ENCODE measurements at regions not wholly inside any gene's neighbourhood (a gene's known extent, or its start where the extent isn't known, plus 50 kb on each side); places are given as distances from the start of the nearest gene placed in this dataset.

- DNase-seq (ENCODE audit: extremely low spot score, unreplicated experiment) = no peak
- TF ChIP-seq CTCF (IDR thresholded peaks at IDR 0.05) = no peak
Observed at GRCh38 chr4:57373991-57374390, 263.8 kb upstream of the IGFBP7 start.

GRCh38 chr4:57371671-57372070 is 261.5 kb upstream of the IGFBP7 start:
- Mint-ChIP-seq H3K27ac (ENCODE audit: unreplicated experiment) (no peak overlapping the region), H3K4me3 (ENCODE audit: unreplicated experiment) (no peak overlapping the region), H3K36me3 (ENCODE audit: unreplicated experiment) (no peaks in the 10 kb centered on the region), H3K4me1 (ENCODE audit: unreplicated experiment) (no peaks in the 10 kb centered on the region), H3K27me3 (ENCODE audit: unreplicated experiment) (peaks cover 4% of the 10 kb centered on the region), H3K9me3 (ENCODE audit: unreplicated experiment) (no peaks in the 10 kb centered on the region)
- no peak for DNase-seq (ENCODE audit: extremely low spot score, unreplicated experiment)
- no peak for TF ChIP-seq CTCF (IDR thresholded peaks at IDR 0.05)

More at GRCh38 chr4:57373991-57374390, 263.8 kb upstream of the IGFBP7 start:
- H3K36me3 Mint-ChIP-seq (ENCODE audit: unreplicated experiment) = no peaks in the 10 kb centered on the region
- H3K4me3 Mint-ChIP-seq (ENCODE audit: unreplicated experiment) = no peak overlapping the region
- H3K9me3 Mint-ChIP-seq (ENCODE audit: unreplicated experiment) = no peaks in the 10 kb centered on the region
- peaks cover 4% of the 10 kb centered on the region for H3K27me3 Mint-ChIP-seq (ENCODE audit: unreplicated experiment)
- H3K27ac Mint-ChIP-seq (ENCODE audit: unreplicated experiment) = no peak overlapping the region
- no peaks in the 10 kb centered on the region for H3K4me1 Mint-ChIP-seq (ENCODE audit: unreplicated experiment)

- H3K9me3 Mint-ChIP-seq (ENCODE audit: unreplicated experiment) = no peaks in the 10 kb centered on the region
- H3K36me3 Mint-ChIP-seq (ENCODE audit: unreplicated experiment) = no peaks in the 10 kb centered on the region
- DNase-seq (ENCODE audit: extremely low spot score, unreplicated experiment) = no peak
- H3K4me1 Mint-ChIP-seq (ENCODE audit: unreplicated experiment) = no peaks in the 10 kb centered on the region
- H3K4me3 Mint-ChIP-seq (ENCODE audit: unreplicated experiment) = no peak overlapping the region
- TF ChIP-seq CTCF (IDR thresholded peaks at IDR 0.05) = no peak
- peaks cover 4% of the 10 kb centered on the region for H3K27me3 Mint-ChIP-seq (ENCODE audit: unreplicated experiment)
- H3K27ac Mint-ChIP-seq (ENCODE audit: unreplicated experiment) = no peak overlapping the region
Observed at GRCh38 chr4:57370691-57371090, 260.5 kb upstream of the IGFBP7 start.

GRCh38 chr4:57369446-57369845 is 259.3 kb upstream of the IGFBP7 start:
- DNase-seq (ENCODE audit: extremely low spot score, unreplicated experiment) = no peak
- H3K27ac Mint-ChIP-seq (ENCODE audit: unreplicated experiment) = no peak overlapping the region
- no peak for TF ChIP-seq CTCF (IDR thresholded peaks at IDR 0.05)

GRCh38 chr4:57364255-57364654 is 254.1 kb upstream of the IGFBP7 start:
- no peak for DNase-seq (ENCODE audit: extremely low spot score, unreplicated experiment)
- no peak for TF ChIP-seq CTCF (IDR thresholded peaks at IDR 0.05)
- no peak overlapping the region for H3K27ac Mint-ChIP-seq (ENCODE audit: unreplicated experiment)
- H3K4me3 Mint-ChIP-seq (ENCODE audit: unreplicated experiment) = no peak overlapping the region
- H3K36me3 Mint-ChIP-seq (ENCODE audit: unreplicated experiment) = no peaks in the 10 kb centered on the region
- peaks cover 4% of the 10 kb centered on the region for H3K27me3 Mint-ChIP-seq (ENCODE audit: unreplicated experiment)
- H3K9me3 Mint-ChIP-seq (ENCODE audit: unreplicated experiment) = no peaks in the 10 kb centered on the region
- H3K4me1 Mint-ChIP-seq (ENCODE audit: unreplicated experiment) = peaks cover 11% of the 10 kb centered on the region

More at GRCh38 chr4:57369446-57369845, 259.3 kb upstream of the IGFBP7 start:
- Mint-ChIP-seq H3K27me3 (ENCODE audit: unreplicated experiment) (peaks cover 4% of the 10 kb centered on the region), H3K9me3 (ENCODE audit: unreplicated experiment) (no peaks in the 10 kb centered on the region), H3K36me3 (ENCODE audit: unreplicated experiment) (no peaks in the 10 kb centered on the region), H3K4me3 (ENCODE audit: unreplicated experiment) (no peak overlapping the region), H3K4me1 (ENCODE audit: unreplicated experiment) (no peaks in the 10 kb centered on the region)

All from osteocyte (in vitro differentiated cells).